Tibial nerve (tissue), 4 donors: ENCODE measurements at regions not wholly inside any gene's neighbourhood (a gene's known extent, or its start where the extent isn't known, plus 50 kb on each side); places are given as distances from the start of the nearest gene placed in this dataset.

Experiments used
- DNase-seq, 2 donors: peaks; one replicate each; pipeline ENCODE4 v3.0.0-alpha.2; 2019; ENCODE audit warnings: low spot score in 2 of 2
- H3K27ac ChIP-seq, 4 donors: fragments of 200-600 bp; sonication (generic) in 3 of 4; one replicate each; pipeline ENCODE4 v1.5.1; 2017 to 2019; ENCODE audit warnings: mild to moderate bottlenecking in 1 of 4
- H3K27me3 ChIP-seq, 2 donors: fragments of 200-600 bp; sonication (generic) in 1 of 2; one replicate each; pipeline versions ENCODE4 v1.5.1 to v1.6.0; 2017 to 2019
- H3K36me3 ChIP-seq, 3 donors: fragments of 200-600 bp; sonication (generic); one replicate each; pipeline ENCODE4 v1.5.1; 2018 to 2019
- H3K4me1 ChIP-seq, 4 donors: fragments of 200-600 bp; sonication (generic) in 3 of 4; one replicate each; pipeline ENCODE4 v1.5.1; 2017 to 2019
- H3K4me3 ChIP-seq, 4 donors: fragments of 200-600 bp; sonication (generic) in 3 of 4; one replicate each; pipeline ENCODE4 v1.5.1; 2017 to 2019; ENCODE audit warnings: mild to moderate bottlenecking in 1 of 4, moderate library complexity in 1 of 4
- H3K9me3 ChIP-seq, 4 donors: fragments of 200-600 bp; sonication (generic) in 3 of 4; one replicate each; pipeline ENCODE4 v1.5.1; 2017 to 2019
- CTCF ChIP-seq, 5 experiments: fragments of 200-600 bp in 3 of 5; fragments of 450-650 bp in 2 of 5; sonication (generic) in 3 of 5; IDR thresholded peaks; one replicate each; pipeline ENCODE4 v1.5.1; 2016 to 2019; ENCODE audit warnings: antibody characterized with exemption in 5 of 5, mild to moderate bottlenecking in 3 of 5, moderate library complexity in 2 of 5
- EP300 ChIP-seq, 2 donors: sonication (generic); formaldehyde crosslinking; IDR thresholded peaks; one replicate each; pipeline ENCODE4 v1.6.1; 2017; ENCODE audit warnings: antibody characterized with exemption in 2 of 2, mild to moderate bottlenecking in 1 of 2
- POLR2A ChIP-seq, 2 donors: fragments of 450-650 bp; IDR thresholded peaks; one replicate each; pipeline ENCODE4 v1.6.1; 2017; ENCODE audit warnings: antibody characterized with exemption in 2 of 2, mild to moderate bottlenecking in 2 of 2, moderate library complexity in 2 of 2
- WGBS, 2 donors: methylation state at CpG; one replicate each; pipeline ENCODE4 v1.1.5; 2018; 5-methylcytosine and 5-hydroxymethylcytosine counted together

GRCh38 chr14:89078021-89078795 is 253.8 kb downstream of the TTC8 start:
- Histone ChIP-seq H3K36me3 (no peaks in the 10 kb centered on the region), H3K27me3 (no peaks in the 10 kb centered on the region), H3K4me3 (no peak overlapping the region), H3K4me1 (no peaks in the 10 kb centered on the region), H3K9me3 (no peaks in the 10 kb centered on the region), H3K27ac (no peak overlapping the region)
- TF ChIP-seq EP300 (IDR thresholded peaks at IDR 0.05) = no peak
- TF ChIP-seq CTCF (IDR thresholded peaks at IDR 0.05) = no peak
- TF ChIP-seq POLR2A (IDR thresholded peaks at IDR 0.05) = no peak
- WGBS, 2 donors = 69 to 77% methylated on average over 16 of the region's 16 CpGs
- DNase-seq = no peak

GRCh38 chr14:89085231-89085731 is 260.8 kb downstream of the TTC8 start:
- no peak overlapping the region for H3K27ac ChIP-seq
- no peak for TF ChIP-seq CTCF (IDR thresholded peaks at IDR 0.05)
- TF ChIP-seq EP300 (IDR thresholded peaks at IDR 0.05) = peak in 1 of 2 donors; percentile 21
- no peak for TF ChIP-seq POLR2A (IDR thresholded peaks at IDR 0.05)
- DNase-seq = no peak
- H3K4me1 ChIP-seq = peaks cover 0 to 20% (median 0%) of the 10 kb centered on the region in 4 donors
- H3K4me3 ChIP-seq = no peak overlapping the region
- H3K36me3 ChIP-seq = no peaks in the 10 kb centered on the region
- WGBS, 2 donors = 53 to 57% methylated on average over 12 of the region's 12 CpGs
- no peaks in the 10 kb centered on the region for H3K9me3 ChIP-seq
- no peaks in the 10 kb centered on the region for H3K27me3 ChIP-seq

- no peak overlapping the region for H3K27ac ChIP-seq
- peaks cover 0 to 20% (median 0%) of the 10 kb centered on the region in 4 donors for H3K4me1 ChIP-seq
- H3K9me3 ChIP-seq = no peaks in the 10 kb centered on the region
- DNase-seq = peak in 1 of 2 donors; percentile 8
- H3K27me3 ChIP-seq = no peaks in the 10 kb centered on the region
- H3K36me3 ChIP-seq = no peaks in the 10 kb centered on the region
- H3K4me3 ChIP-seq = no peak overlapping the region
- TF ChIP-seq POLR2A (IDR thresholded peaks at IDR 0.05) (no peak), CTCF (IDR thresholded peaks at IDR 0.05) (no peak), EP300 (IDR thresholded peaks at IDR 0.05) (no peak)
- 48 to 52% methylated on average over 9 of the region's 9 CpGs for WGBS, 2 donors
These were observed 261.4 kb downstream of the TTC8 start for GRCh38 chr14:89085737-89086382.

GRCh38 chr14:89088530-89088929 is 264.1 kb downstream of the TTC8 start:
- 58 to 62% methylated on average over 3 of the region's 3 CpGs for WGBS, 2 donors
- Histone ChIP-seq H3K9me3 (no peaks in the 10 kb centered on the region), H3K27me3 (no peaks in the 10 kb centered on the region), H3K36me3 (no peaks in the 10 kb centered on the region), H3K4me1 (peaks cover 0 to 20% (median 0%) of the 10 kb centered on the region in 4 donors), H3K27ac (no peak overlapping the region), H3K4me3 (no peak overlapping the region)
- no peak for TF ChIP-seq EP300 (IDR thresholded peaks at IDR 0.05)
- TF ChIP-seq POLR2A (IDR thresholded peaks at IDR 0.05) = no peak
- no peak for TF ChIP-seq CTCF (IDR thresholded peaks at IDR 0.05)
- DNase-seq = no peak

- no peak overlapping the region for H3K27ac ChIP-seq
- H3K4me1 ChIP-seq = peaks cover 0 to 20% (median 0%) of the 10 kb centered on the region in 4 donors
- TF ChIP-seq POLR2A (IDR thresholded peaks at IDR 0.05) = no peak
- H3K36me3 ChIP-seq = no peaks in the 10 kb centered on the region
- no peaks in the 10 kb centered on the region for H3K27me3 ChIP-seq
- no peak overlapping the region for H3K4me3 ChIP-seq
- no peaks in the 10 kb centered on the region for H3K9me3 ChIP-seq
- WGBS, 2 donors = 72 to 80% methylated on average over 1 of the region's 1 CpG
- DNase-seq = no peak
These were observed 264.9 kb downstream of the TTC8 start for GRCh38 chr14:89089330-89089729.
